Panc1 (cell line): ENCODE measurements at regions not wholly inside any gene's neighbourhood (a gene's known extent, or its start where the extent isn't known, plus 50 kb on each side); places are given as distances from the start of the nearest gene placed in this dataset.

Experiments used
- ATAC-seq: fragments of 200-7000 bp; cut with Tn5 transposase; 2 replicates; pipeline ENCODE4 v1.9.1; 2020; ENCODE audit warnings: mild to moderate bottlenecking, moderate library complexity
- BruUV-seq: library from RNA; stranded (reverse); fragments of 400-500 nt; replicated peaks from 2 replicates; lab custom pipeline; 2021; lab: Mats Ljungman, UMichigan
- CTCF ChIA-PET: fragments of 300-600 bp; sonication (Branson Sonifier 250); formaldehyde crosslinking; loops from one replicate; lab custom pipeline; 2022; ENCODE audit warnings: antibody characterized with exemption; lab: Charles Lee
- POLR2A ChIA-PET: fragments of 300-600 bp; sonication (Branson Sonifier 250); formaldehyde crosslinking; loops from one replicate; lab custom pipeline; 2022; ENCODE audit warnings: antibody characterized with exemption; lab: Charles Lee
- DNase-seq: peaks from one replicate; pipeline ENCODE4 v3.0.0-alpha.2; 2010; ENCODE audit warnings: low read depth, low spot score
- H3K27ac ChIP-seq: 2 replicates; pipeline ENCODE4 v1.5.1; 2011; ENCODE audit warnings: mild to moderate bottlenecking, low read length, inconsistent platforms
- H3K27me3 ChIP-seq: fragments of 200-500 bp; sonication (Bioruptor generic); 2 replicates; pipeline ENCODE4 v1.6.0; 2014; ENCODE audit warnings: low read length, inconsistent platforms; ENCODE audit not compliant: control insufficient read depth, insufficient read depth
- H3K36me3 ChIP-seq: fragments of 200-500 bp; sonication (Bioruptor generic); 2 replicates; pipeline ENCODE4 v1.5.1; 2014; ENCODE audit warnings: inconsistent platforms, mild to moderate bottlenecking, low read length, moderate library complexity; ENCODE audit not compliant: control insufficient read depth, insufficient read depth
- H3K4me1 ChIP-seq: 2 replicates; pipeline ENCODE4 v1.5.1; 2011; ENCODE audit warnings: inconsistent platforms, mild to moderate bottlenecking, low read length, moderate library complexity; ENCODE audit not compliant: control insufficient read depth, insufficient read depth
- H3K4me3 ChIP-seq, 2 experiments: 2 replicates each; pipeline ENCODE4 v1.5.1; 2011 to 2012; ENCODE audit warnings: low read depth in 2 of 2, low read length in 2 of 2, mild to moderate bottlenecking in 2 of 2, inconsistent platforms in 1 of 2, moderate library complexity in 1 of 2
- H3K9me3 ChIP-seq: fragments of 200-500 bp; sonication (Bioruptor generic); 2 replicates; pipeline ENCODE4 v1.5.1; 2014; ENCODE audit warnings: low read depth, mild to moderate bottlenecking, inconsistent platforms, low read length, moderate library complexity; ENCODE audit not compliant: control insufficient read depth, insufficient read depth
- POLR2AphosphoS5 ChIP-seq: IDR thresholded peaks from 2 replicates; pipeline ENCODE4 v1.6.1; 2012; ENCODE audit warnings: mild to moderate bottlenecking, low read depth, low read length, moderate library complexity
- SIN3A ChIP-seq: IDR thresholded peaks from 2 replicates; pipeline ENCODE4 v1.6.1; 2012; ENCODE audit warnings: low read depth, mild to moderate bottlenecking, low read length, moderate library complexity, borderline replicate concordance; ENCODE audit not compliant: insufficient read depth
- TCF7L2 ChIP-seq: IDR thresholded peaks from 2 replicates; pipeline ENCODE4 v1.6.1; 2011; ENCODE audit warnings: mild to moderate bottlenecking, low read depth, low read length, inconsistent platforms
- in situ Hi-C: cut with HindIII; loops from 2 replicates; pipeline ENCODE4 v1.10.0; 2016; ENCODE audit warnings: low sequenced_read_pairs, low pct_unique_long_range_greater_than_20kb
- intact Hi-C: fragments of 100-400 bp; cut with micrococcal nuclease; formaldehyde crosslinking; loops from one replicate; pipeline ENCODE4 v1.10.0; 2022; ENCODE audit not compliant: unreplicated experiment
- TF ChIP-seq, protein P1 (sequence below), 2 experiments: IDR thresholded peaks; 2 replicates each; pipeline ENCODE4 v1.6.1; 2011 to 2012; ENCODE audit warnings: low read depth in 2 of 2, control low read depth in 1 of 2, low read length in 1 of 2, mild to moderate bottlenecking in 1 of 2, moderate library complexity in 1 of 2; ENCODE audit not compliant: insufficient read depth in 1 of 2
- TF ChIP-seq, protein P2 (sequence below): fragments of 450-650 bp; IDR thresholded peaks from 2 replicates; pipeline ENCODE4 v1.5.1; 2017; ENCODE audit warnings: mild to moderate bottlenecking

DNA sequence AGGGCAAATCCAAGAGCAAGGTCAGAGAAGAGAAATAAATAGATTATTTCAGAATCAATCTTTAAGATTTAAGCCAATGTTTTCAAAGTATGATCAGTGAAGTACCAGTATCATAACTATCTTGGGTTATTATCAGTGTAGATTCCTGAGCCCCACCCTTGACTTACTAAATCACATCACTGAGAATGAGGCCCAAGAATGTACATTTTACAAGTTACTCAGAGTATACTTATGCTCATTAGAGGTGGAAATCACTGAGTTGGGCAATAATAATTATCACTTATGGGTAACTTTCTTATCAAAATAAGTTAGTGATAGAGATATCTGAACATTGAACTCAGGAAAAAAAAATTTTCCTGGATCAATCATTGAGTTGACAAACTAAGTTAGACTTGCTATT is 121.6 kb upstream of the NOCT start:
- no peaks in the 10 kb centered on the region for H3K36me3 ChIP-seq
- intact Hi-C loops, result no loop called here
- TF ChIP-seq POLR2AphosphoS5 (no peak), SIN3A (no peak), TCF7L2 (no peak)
- TF ChIP-seq, protein P1, sequence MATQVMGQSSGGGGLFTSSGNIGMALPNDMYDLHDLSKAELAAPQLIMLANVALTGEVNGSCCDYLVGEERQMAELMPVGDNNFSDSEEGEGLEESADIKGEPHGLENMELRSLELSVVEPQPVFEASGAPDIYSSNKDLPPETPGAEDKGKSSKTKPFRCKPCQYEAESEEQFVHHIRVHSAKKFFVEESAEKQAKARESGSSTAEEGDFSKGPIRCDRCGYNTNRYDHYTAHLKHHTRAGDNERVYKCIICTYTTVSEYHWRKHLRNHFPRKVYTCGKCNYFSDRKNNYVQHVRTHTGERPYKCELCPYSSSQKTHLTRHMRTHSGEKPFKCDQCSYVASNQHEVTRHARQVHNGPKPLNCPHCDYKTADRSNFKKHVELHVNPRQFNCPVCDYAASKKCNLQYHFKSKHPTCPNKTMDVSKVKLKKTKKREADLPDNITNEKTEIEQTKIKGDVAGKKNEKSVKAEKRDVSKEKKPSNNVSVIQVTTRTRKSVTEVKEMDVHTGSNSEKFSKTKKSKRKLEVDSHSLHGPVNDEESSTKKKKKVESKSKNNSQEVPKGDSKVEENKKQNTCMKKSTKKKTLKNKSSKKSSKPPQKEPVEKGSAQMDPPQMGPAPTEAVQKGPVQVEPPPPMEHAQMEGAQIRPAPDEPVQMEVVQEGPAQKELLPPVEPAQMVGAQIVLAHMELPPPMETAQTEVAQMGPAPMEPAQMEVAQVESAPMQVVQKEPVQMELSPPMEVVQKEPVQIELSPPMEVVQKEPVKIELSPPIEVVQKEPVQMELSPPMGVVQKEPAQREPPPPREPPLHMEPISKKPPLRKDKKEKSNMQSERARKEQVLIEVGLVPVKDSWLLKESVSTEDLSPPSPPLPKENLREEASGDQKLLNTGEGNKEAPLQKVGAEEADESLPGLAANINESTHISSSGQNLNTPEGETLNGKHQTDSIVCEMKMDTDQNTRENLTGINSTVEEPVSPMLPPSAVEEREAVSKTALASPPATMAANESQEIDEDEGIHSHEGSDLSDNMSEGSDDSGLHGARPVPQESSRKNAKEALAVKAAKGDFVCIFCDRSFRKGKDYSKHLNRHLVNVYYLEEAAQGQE (IDR thresholded peaks at IDR 0.05; ENCODE audit: insufficient read depth in 1 of 2, low read depth in 2 of 2, low read length in 1 of 2), result no peak
- TF ChIP-seq, protein P2, sequence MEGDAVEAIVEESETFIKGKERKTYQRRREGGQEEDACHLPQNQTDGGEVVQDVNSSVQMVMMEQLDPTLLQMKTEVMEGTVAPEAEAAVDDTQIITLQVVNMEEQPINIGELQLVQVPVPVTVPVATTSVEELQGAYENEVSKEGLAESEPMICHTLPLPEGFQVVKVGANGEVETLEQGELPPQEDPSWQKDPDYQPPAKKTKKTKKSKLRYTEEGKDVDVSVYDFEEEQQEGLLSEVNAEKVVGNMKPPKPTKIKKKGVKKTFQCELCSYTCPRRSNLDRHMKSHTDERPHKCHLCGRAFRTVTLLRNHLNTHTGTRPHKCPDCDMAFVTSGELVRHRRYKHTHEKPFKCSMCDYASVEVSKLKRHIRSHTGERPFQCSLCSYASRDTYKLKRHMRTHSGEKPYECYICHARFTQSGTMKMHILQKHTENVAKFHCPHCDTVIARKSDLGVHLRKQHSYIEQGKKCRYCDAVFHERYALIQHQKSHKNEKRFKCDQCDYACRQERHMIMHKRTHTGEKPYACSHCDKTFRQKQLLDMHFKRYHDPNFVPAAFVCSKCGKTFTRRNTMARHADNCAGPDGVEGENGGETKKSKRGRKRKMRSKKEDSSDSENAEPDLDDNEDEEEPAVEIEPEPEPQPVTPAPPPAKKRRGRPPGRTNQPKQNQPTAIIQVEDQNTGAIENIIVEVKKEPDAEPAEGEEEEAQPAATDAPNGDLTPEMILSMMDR, result no peak
- in situ Hi-C loops, result no loop called here
- H3K4me3 ChIP-seq, result no peak overlapping the region
- CTCF ChIA-PET, result no interaction called here
- H3K9me3 ChIP-seq, result no peaks in the 10 kb centered on the region
- no peaks in the 10 kb centered on the region for H3K27me3 ChIP-seq
- ATAC-seq (no peak), DNase-seq (no peak)
- no peaks in the 10 kb centered on the region for H3K4me1 ChIP-seq
- BruUV-seq, result no TSS peak
- POLR2A ChIA-PET, result no interaction called here
- no peak overlapping the region for H3K27ac ChIP-seq

DNA sequence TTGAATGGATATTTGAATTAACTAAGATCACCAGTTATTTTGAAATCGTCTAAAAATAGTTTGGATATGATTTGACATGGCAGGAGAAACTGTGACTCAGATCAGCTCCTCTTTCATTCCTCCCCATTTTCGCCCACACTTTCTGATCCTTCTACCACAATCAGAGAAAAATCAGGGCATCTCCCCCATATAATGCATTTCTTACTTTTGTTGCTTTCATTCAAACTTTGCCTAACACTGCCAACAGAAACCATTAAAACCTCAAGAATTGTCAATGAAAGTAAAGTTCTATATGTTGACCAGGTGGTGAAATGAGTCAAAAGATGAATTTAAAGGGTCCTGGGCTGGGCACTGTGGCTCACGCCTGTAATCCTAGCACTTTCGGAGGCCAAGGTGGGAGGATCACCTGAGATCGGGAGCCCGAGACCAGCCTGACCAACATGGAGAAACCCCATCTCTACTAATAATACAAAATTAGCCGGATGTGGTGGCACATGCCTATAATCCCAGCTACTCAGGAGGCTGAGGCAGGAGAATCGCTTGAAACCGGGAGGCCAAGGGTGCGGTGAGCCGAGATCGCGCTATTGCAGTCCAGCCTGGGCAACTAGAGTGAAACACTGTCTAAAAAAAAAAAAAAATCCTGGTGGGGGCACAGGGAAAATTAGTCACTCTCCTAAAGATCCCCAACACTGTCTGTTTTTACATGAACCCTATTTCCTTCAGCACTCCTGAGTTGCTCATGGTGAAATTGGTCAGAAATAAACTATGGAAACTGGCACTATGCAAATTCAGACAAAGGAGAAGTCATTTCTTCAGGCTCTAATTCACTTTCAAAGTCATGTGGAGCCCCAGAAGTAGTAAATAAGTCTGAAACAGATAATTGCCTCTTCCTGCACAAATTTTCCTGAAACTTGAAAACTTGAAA is 122.8 kb upstream of the NOCT start:
- Histone ChIP-seq H3K4me3 (no peak overlapping the region), H3K27ac (no peak overlapping the region), H3K27me3 (no peaks in the 10 kb centered on the region), H3K4me1 (no peaks in the 10 kb centered on the region), H3K9me3 (no peaks in the 10 kb centered on the region), H3K36me3 (no peaks in the 10 kb centered on the region)
- intact Hi-C loops (no loop called here), in situ Hi-C loops (no loop called here)
- no peak for DNase-seq
- TF ChIP-seq TCF7L2 (no peak), POLR2AphosphoS5 (no peak)
- TF ChIP-seq, protein P1 (IDR thresholded peaks at IDR 0.05; ENCODE audit: insufficient read depth in 1 of 2, low read depth in 2 of 2, low read length in 1 of 2), result no peak
- ATAC-seq, result no peak
- BruUV-seq, result no TSS peak
- ChIA-PET CTCF (no interaction called here), POLR2A (no interaction called here)
